Stimulated activated CD8-positive, alpha-beta memory T cell treated with anti-CD3 and anti-CD28 coated beads, Interleukin-15, amount 100 ng/mL, for 48 hours (primary cell): ENCODE measurements at regions not wholly inside any gene's neighbourhood (a gene's known extent, or its start where the extent isn't known, plus 50 kb on each side); places are given as distances from the start of the nearest gene placed in this dataset.

Experiments used
- DNase-seq, 2 donors: peaks; one replicate each; pipeline ENCODE4 v3.0.0-alpha.2; 2020; ENCODE audit warnings: low read depth in 2 of 2

GRCh38 chr2:177118636-177119035 is 94.0 kb upstream of the HNRNPA3 start:
- DNase-seq = no peak

- DNase-seq = no peak
Observed at GRCh38 chr2:177119099-177119498, 93.5 kb upstream of the HNRNPA3 start.

- no peak for DNase-seq
Observed at GRCh38 chr2:177123048-177123447, 89.5 kb upstream of the HNRNPA3 start.

GRCh38 chr2:177124371-177124770 is 88.2 kb upstream of the HNRNPA3 start:
- no peak for DNase-seq

- DNase-seq = no peak
Observed at GRCh38 chr2:177127821-177128220, 84.8 kb upstream of the HNRNPA3 start.

- DNase-seq = no peak
Observed at GRCh38 chr2:177129610-177130009, 83.0 kb upstream of the HNRNPA3 start.

GRCh38 chr2:177131858-177132257 is 80.7 kb upstream of the HNRNPA3 start:
- no peak for DNase-seq

- DNase-seq = no peak
Observed at GRCh38 chr2:177138823-177139222, 73.8 kb upstream of the HNRNPA3 start.

- DNase-seq = no peak
Observed at GRCh38 chr2:177141866-177142265, 70.7 kb upstream of the HNRNPA3 start.

- DNase-seq = no peak
Observed at GRCh38 chr2:177143444-177143843, 69.2 kb upstream of the HNRNPA3 start.

- no peak for DNase-seq
Observed at GRCh38 chr2:177147093-177147694, 65.4 kb upstream of the HNRNPA3 start.

GRCh38 chr2:177147834-177148445 is 64.7 kb upstream of the HNRNPA3 start:
- DNase-seq = no peak

GRCh38 chr2:177148477-177149154 is 64.0 kb upstream of the HNRNPA3 start:
- peak; percentile 52 to 56 for DNase-seq

GRCh38 chr2:177149155-177149503 is 63.5 kb upstream of the HNRNPA3 start:
- no peak for DNase-seq

GRCh38 chr2:177153805-177154204 is 58.8 kb upstream of the HNRNPA3 start:
- no peak for DNase-seq

GRCh38 chr2:177154809-177155208 is 57.8 kb upstream of the HNRNPA3 start:
- DNase-seq = no peak

- DNase-seq = no peak
Observed at GRCh38 chr2:177155631-177156030, 57.0 kb upstream of the HNRNPA3 start.

GRCh38 chr2:177161741-177162460 is 50.7 kb upstream of the HNRNPA3 start:
- DNase-seq = no peak
